ENCODE measurements at regions not wholly inside any gene's neighbourhood (a gene's known extent, or its start where the extent isn't known, plus 50 kb on each side); places are given as distances from the start of the nearest gene placed in this dataset.

GRCh38 chr6:163663575-163663974 lies 249.1 kb downstream of the QKI start:
- no peak for DNase-seq (ENCODE audit: low read depth)
- no peak for TF ChIP-seq CTCF (IDR thresholded peaks at IDR 0.05; ENCODE audit: low read depth, low read length, missing control alignments)
- no peak overlapping the region for H3K4me3 ChIP-seq (ENCODE audit: low read depth, low read length)

GRCh38 chr6:163662604-163663225 lies 248.2 kb downstream of the QKI start:
- no peak overlapping the region for H3K4me3 ChIP-seq (ENCODE audit: low read depth, low read length)
- DNase-seq (ENCODE audit: low read depth), result no peak

GRCh38 chr6:163661272-163661671 lies 246.8 kb downstream of the QKI start:
- peak; percentile 41 for DNase-seq (ENCODE audit: low read depth)
- TF ChIP-seq CTCF (IDR thresholded peaks at IDR 0.05; ENCODE audit: low read depth, low read length, missing control alignments), result no peak

More at GRCh38 chr6:163662604-163663225, 248.2 kb downstream of the QKI start:
- TF ChIP-seq CTCF (IDR thresholded peaks at IDR 0.05; ENCODE audit: low read depth, low read length, missing control alignments), result no peak

GRCh38 chr6:163659803-163660202 lies 245.3 kb downstream of the QKI start:
- DNase-seq (ENCODE audit: low read depth), result no peak
- TF ChIP-seq CTCF (IDR thresholded peaks at IDR 0.05; ENCODE audit: low read depth, low read length, missing control alignments), result no peak
- H3K4me3 ChIP-seq (ENCODE audit: low read depth, low read length), result no peak overlapping the region

More at GRCh38 chr6:163661272-163661671, 246.8 kb downstream of the QKI start:
- no peak overlapping the region for H3K4me3 ChIP-seq (ENCODE audit: low read depth, low read length)

GRCh38 chr6:163655217-163656121 lies 241.0 kb downstream of the QKI start:
- no peak for DNase-seq (ENCODE audit: low read depth)
- H3K4me3 ChIP-seq (ENCODE audit: low read depth, low read length), result no peak overlapping the region
- peak; percentile 49 for TF ChIP-seq CTCF (IDR thresholded peaks at IDR 0.05; ENCODE audit: low read depth, low read length, missing control alignments)

GRCh38 chr6:163651915-163652668 lies 237.6 kb downstream of the QKI start:
- H3K4me3 ChIP-seq (ENCODE audit: low read depth, low read length), result no peak overlapping the region
- DNase-seq (ENCODE audit: low read depth), result no peak
- no peak for TF ChIP-seq CTCF (IDR thresholded peaks at IDR 0.05; ENCODE audit: low read depth, low read length, missing control alignments)

All from GM12864 (cell line).